Stimulated activated naive CD4-positive, alpha-beta T cell (primary cell): ENCODE measurements at regions not wholly inside any gene's neighbourhood (a gene's known extent, or its start where the extent isn't known, plus 50 kb on each side); places are given as distances from the start of the nearest gene placed in this dataset.

ENCODE experiments used
- DNase-seq, 6 experiments: peaks; one replicate each; lab custom pipeline; 2025; lab: John Stamatoyannopoulos, UW

GRCh38 chr21:43274022-43274945 is 105.5 kb downstream of the CRYAA start:
- DNase-seq = no peak

GRCh38 chr21:43273708-43274021 is 104.9 kb downstream of the CRYAA start:
- no peak for DNase-seq

- no peak for DNase-seq
These were observed 104.4 kb downstream of the CRYAA start for GRCh38 chr21:43273016-43273707.

- no peak for DNase-seq
These were observed 103.8 kb downstream of the CRYAA start for GRCh38 chr21:43272591-43272990.

- DNase-seq = no peak
These were observed 102.7 kb downstream of the CRYAA start for GRCh38 chr21:43271452-43272020.

GRCh38 chr21:43270800-43271301 is 102.0 kb downstream of the CRYAA start:
- no peak for DNase-seq

- no peak for DNase-seq
These were observed 101.3 kb downstream of the CRYAA start for GRCh38 chr21:43269957-43270705.

GRCh38 chr21:43269440-43269839 is 100.6 kb downstream of the CRYAA start:
- no peak for DNase-seq

- no peak for DNase-seq
These were observed 100.0 kb downstream of the CRYAA start for GRCh38 chr21:43268804-43269186.

- DNase-seq = no peak
These were observed 99.4 kb downstream of the CRYAA start for GRCh38 chr21:43268086-43268803.

GRCh38 chr21:43267391-43268085 is 98.7 kb downstream of the CRYAA start:
- DNase-seq = no peak

- DNase-seq = no peak
These were observed 97.7 kb downstream of the CRYAA start for GRCh38 chr21:43266534-43266933.

- no peak for DNase-seq
These were observed 93.6 kb downstream of the CRYAA start for GRCh38 chr21:43262427-43262826.
